Esophagus muscularis mucosa (tissue), 3 donors: ENCODE measurements at regions not wholly inside any gene's neighbourhood (a gene's known extent, or its start where the extent isn't known, plus 50 kb on each side); places are given as distances from the start of the nearest gene placed in this dataset.

Experiments used
- CTCF ChIP-seq, 3 experiments: fragments of 200-600 bp in 2 of 3; fragments of 450-650 bp in 1 of 3; sonication (generic) in 2 of 3; IDR thresholded peaks; one replicate each; pipeline ENCODE4 v1.5.1; 2017 to 2019; ENCODE audit warnings: antibody characterized with exemption in 3 of 3, mild to moderate bottlenecking in 2 of 3, moderate library complexity in 1 of 3
- POLR2A ChIP-seq: fragments of 450-650 bp; IDR thresholded peaks from one replicate; pipeline ENCODE4 v1.6.1; 2017; ENCODE audit warnings: antibody characterized with exemption, moderate library complexity, mild to moderate bottlenecking, low read depth
- POLR2AphosphoS5 ChIP-seq, 2 donors: sonication (generic); formaldehyde crosslinking; IDR thresholded peaks; one replicate each; pipeline ENCODE4 v1.6.1; 2017; ENCODE audit warnings: antibody characterized with exemption in 2 of 2

GRCh38 chr5:143732402-143732801 lies 79.6 kb upstream of the HMHB1 start:
- TF ChIP-seq CTCF (IDR thresholded peaks at IDR 0.05) (no peak), POLR2AphosphoS5 (IDR thresholded peaks at IDR 0.05) (no peak), POLR2A (no peak)
